ENCODE measurements at regions not wholly inside any gene's neighbourhood (a gene's known extent, or its start where the extent isn't known, plus 50 kb on each side); places are given as distances from the start of the nearest gene placed in this dataset.
"Not testable (repeated sequence)": the region's sequence is repeated elsewhere in the genome, so short reads cannot be mapped to it uniquely, and the experiment has no call there.

- TF ChIP-seq ESRRA (CRISPR knock-in tag; IDR thresholded peaks at IDR 0.05; ENCODE audit: borderline replicate concordance); TEAD4 (CRISPR knock-in tag; IDR thresholded peaks at IDR 0.05); TEAD1 (CRISPR knock-in tag; IDR thresholded peaks at IDR 0.05); CTCF (IDR thresholded peaks at IDR 0.05): not testable (repeated sequence)
- TF ChIP-seq, protein P1, sequence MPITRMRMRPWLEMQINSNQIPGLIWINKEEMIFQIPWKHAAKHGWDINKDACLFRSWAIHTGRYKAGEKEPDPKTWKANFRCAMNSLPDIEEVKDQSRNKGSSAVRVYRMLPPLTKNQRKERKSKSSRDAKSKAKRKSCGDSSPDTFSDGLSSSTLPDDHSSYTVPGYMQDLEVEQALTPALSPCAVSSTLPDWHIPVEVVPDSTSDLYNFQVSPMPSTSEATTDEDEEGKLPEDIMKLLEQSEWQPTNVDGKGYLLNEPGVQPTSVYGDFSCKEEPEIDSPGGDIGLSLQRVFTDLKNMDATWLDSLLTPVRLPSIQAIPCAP (CRISPR knock-in tag; IDR thresholded peaks at IDR 0.05): not testable (repeated sequence)
Observed at GRCh38 chr7:56196195-56196594, 80.0 kb upstream of the NUPR2 start.

Measured in WTC11 (cell line).